Astrocyte of the cerebellum (primary cell): ENCODE measurements at regions not wholly inside any gene's neighbourhood (a gene's known extent, or its start where the extent isn't known, plus 50 kb on each side); places are given as distances from the start of the nearest gene placed in this dataset.

ENCODE experiments used
- DNase-seq: peaks from one replicate; pipeline ENCODE4 v3.0.0-alpha.2; 2011; ENCODE audit warnings: low read depth
- H3K4me3 ChIP-seq: 2 replicates; pipeline ENCODE4 v1.5.1; 2011; ENCODE audit warnings: mild to moderate bottlenecking, low read depth, low read length, moderate library complexity
- in situ Hi-C: cut with HindIII; loops from 2 replicates; pipeline ENCODE4 v1.10.0; 2017; ENCODE audit warnings: low sequenced_read_pairs
- TF ChIP-seq, protein P1 (sequence below): IDR thresholded peaks from 2 replicates; pipeline ENCODE4 v1.5.1; 2012; ENCODE audit warnings: low read length, low read depth, moderate library complexity, mild to moderate bottlenecking; ENCODE audit errors: missing control alignments

GRCh38 chr3:18732474-18732873, 307.3 kb upstream of the SATB1 start:
- TF ChIP-seq, protein P1, sequence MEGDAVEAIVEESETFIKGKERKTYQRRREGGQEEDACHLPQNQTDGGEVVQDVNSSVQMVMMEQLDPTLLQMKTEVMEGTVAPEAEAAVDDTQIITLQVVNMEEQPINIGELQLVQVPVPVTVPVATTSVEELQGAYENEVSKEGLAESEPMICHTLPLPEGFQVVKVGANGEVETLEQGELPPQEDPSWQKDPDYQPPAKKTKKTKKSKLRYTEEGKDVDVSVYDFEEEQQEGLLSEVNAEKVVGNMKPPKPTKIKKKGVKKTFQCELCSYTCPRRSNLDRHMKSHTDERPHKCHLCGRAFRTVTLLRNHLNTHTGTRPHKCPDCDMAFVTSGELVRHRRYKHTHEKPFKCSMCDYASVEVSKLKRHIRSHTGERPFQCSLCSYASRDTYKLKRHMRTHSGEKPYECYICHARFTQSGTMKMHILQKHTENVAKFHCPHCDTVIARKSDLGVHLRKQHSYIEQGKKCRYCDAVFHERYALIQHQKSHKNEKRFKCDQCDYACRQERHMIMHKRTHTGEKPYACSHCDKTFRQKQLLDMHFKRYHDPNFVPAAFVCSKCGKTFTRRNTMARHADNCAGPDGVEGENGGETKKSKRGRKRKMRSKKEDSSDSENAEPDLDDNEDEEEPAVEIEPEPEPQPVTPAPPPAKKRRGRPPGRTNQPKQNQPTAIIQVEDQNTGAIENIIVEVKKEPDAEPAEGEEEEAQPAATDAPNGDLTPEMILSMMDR = no peak
- peak; percentile 4 for DNase-seq
- no peak overlapping the region for H3K4me3 ChIP-seq
- in situ Hi-C loops = no loop called here

DNA sequence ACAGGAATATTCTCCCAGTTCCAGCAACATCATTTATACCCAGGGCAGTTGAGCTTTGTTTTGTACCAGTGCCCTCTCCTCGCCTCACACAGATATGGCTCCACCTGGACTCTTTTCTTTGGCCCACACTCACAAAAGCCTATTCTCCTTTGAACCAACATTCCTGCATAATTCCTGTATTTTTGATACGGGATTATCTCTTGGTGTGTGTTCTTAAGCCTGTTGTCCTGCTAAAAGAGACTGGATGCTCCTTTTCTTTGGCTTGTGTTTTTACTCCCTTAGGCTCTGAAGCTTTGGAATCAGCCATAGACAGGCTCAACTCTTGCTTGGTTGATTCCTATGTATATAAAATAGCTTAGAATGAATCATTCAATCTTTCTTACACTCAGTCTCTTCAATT, 305.4 kb upstream of the SATB1 start:
- TF ChIP-seq, protein P1 = no peak
- no peak for DNase-seq
- no peak overlapping the region for H3K4me3 ChIP-seq
- in situ Hi-C loops = no loop called here

GRCh38 chr3:18729671-18730070, 304.5 kb upstream of the SATB1 start:
- TF ChIP-seq, protein P1 = no peak
- no peak for DNase-seq

DNA sequence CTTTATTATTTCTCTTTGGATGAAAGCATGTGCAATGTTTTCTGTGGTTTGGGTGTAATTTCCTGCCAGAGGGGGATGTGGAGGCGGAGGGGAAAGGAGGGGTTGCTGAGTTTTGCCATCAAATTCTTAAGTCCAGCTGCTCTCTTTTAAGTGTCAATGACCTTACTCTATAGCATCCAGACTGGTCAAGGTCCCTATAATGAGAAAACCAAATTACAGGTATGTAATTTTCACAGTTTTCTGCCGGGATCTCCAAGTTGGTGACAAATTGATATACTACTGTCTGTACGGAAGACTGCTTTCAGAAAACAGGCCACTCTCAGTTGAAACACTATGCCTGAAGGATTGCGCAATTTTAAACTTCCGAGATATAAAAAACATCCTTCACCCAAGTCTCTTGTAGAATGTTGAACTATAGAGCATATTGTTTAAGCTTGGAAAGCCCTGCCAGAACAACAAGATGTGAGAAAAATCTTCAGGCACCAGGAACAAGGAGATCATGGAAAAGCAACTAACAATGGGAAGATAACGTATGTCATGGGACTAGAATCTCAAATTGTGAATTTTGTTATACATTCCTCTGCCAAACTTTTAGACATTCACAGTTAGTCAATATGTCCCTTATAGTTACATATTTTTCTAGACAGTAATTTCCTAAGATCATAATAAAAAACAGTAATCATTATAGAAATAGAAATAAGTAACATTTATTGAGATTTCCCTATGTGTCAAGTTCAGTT, 300.7 kb upstream of the SATB1 start:
- in situ Hi-C loops = no loop called here
- TF ChIP-seq, protein P1 = no peak
- no peak overlapping the region for H3K4me3 ChIP-seq
- DNase-seq = no peak

More at GRCh38 chr3:18729671-18730070, 304.5 kb upstream of the SATB1 start:
- H3K4me3 ChIP-seq = no peak overlapping the region
- in situ Hi-C loops = no loop called here

DNA sequence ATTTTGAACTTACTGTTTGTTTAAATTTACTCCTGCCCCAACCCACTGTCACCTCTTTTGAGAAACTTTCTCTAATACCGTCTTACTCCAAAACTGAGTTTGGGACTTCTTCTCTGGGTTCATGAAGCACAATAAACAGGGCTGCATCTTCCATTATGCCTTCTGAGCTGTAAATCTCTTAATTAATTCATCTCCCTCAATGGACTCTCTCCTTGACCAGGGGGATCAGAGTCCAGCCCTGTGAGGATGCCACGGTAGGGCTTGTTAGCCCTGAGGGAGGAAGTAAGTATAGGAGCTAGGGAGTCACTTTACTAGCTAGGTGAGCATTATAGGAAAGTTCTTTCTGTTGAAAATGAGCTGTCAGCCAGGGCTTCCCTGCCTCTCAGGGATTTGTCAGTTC, 299.3 kb upstream of the SATB1 start:
- DNase-seq = no peak
- in situ Hi-C loops = no loop called here
- TF ChIP-seq, protein P1 = no peak
- H3K4me3 ChIP-seq = no peak overlapping the region

- H3K4me3 ChIP-seq = no peak overlapping the region
- TF ChIP-seq, protein P1 = no peak
- in situ Hi-C loops = no loop called here
- DNase-seq = no peak
Observed at GRCh38 chr3:18723206-18723810, 298.2 kb upstream of the SATB1 start.
